K562 (cell line): ENCODE measurements at regions not wholly inside any gene's neighbourhood (a gene's known extent, or its start where the extent isn't known, plus 50 kb on each side); places are given as distances from the start of the nearest gene placed in this dataset.

Experiments
- ATAC-seq: fragments of 200-7000 bp; cut with Tn5 transposase; 3 replicates; pipeline ENCODE4 v1.9.1; 2020; ENCODE audit warnings: moderate library complexity
- BruUV-seq: library from RNA; stranded (reverse); fragments of 400-500 nt; replicated peaks from 2 replicates; lab custom pipeline; 2021; lab: Mats Ljungman, UMichigan
- CTCF ChIA-PET: fragments of 300-600 bp; formaldehyde crosslinking; extraction: SDS; loops from one replicate; lab custom pipeline; 2021; ENCODE audit warnings: low intra/inter-chr PET ratio; lab: Yijun Ruan, JAX
- POLR2A ChIA-PET: fragments of 300-600, 350-650 bp; sonication (Branson Sonifier 250); formaldehyde crosslinking; extraction: SDS; loops from one replicate; lab custom pipeline; 2021; ENCODE audit warnings: antibody characterized with exemption, inconsistent platforms; lab: Yijun Ruan, JAX
- DNase-seq, 4 experiments: peaks; one replicate each; pipeline versions ENCODE4 v3.0.0 to v3.0.0-alpha.2; 2011 to 2018; ENCODE audit warnings: low spot score in 3 of 4, mixed read lengths in 3 of 4; ENCODE audit errors: extremely low read depth in 1 of 4
- FAIRE-seq: peaks from 2 replicates; lab custom pipeline; 2011; peaks lifted over from hg19 to GRCh38; lab: Jason Lieb, UNC
- H2AFZ ChIP-seq: 2 replicates; pipeline ENCODE4 v1.6.0; 2011; ENCODE audit warnings: low read depth, low read length, control low read depth, inconsistent platforms
- H3K27ac ChIP-seq: fragments of 200-600 bp; 3 replicates; pipeline ENCODE4 v1.8.0; 2011; ENCODE audit warnings: low read depth, mild to moderate bottlenecking, control low read depth, inconsistent platforms, low read length, moderate library complexity, mixed read lengths; ENCODE audit errors: extremely low read depth
- H3K27me3 ChIP-seq, 2 experiments: fragments of 300-600 bp in 1 of 2; 2 replicates in 1 of 2; 3 replicates in 1 of 2; pipeline versions ENCODE4 v1.6.0 to v1.8.0; 2011; ENCODE audit warnings: inconsistent platforms in 2 of 2, low read length in 2 of 2, mild to moderate bottlenecking in 1 of 2, mixed read lengths in 1 of 2, moderate library complexity in 1 of 2; ENCODE audit not compliant: control insufficient read depth in 2 of 2, insufficient read depth in 2 of 2
- H3K36me3 ChIP-seq: fragments of 300-600 bp; 3 replicates; pipeline ENCODE4 v1.8.0; 2011; ENCODE audit warnings: mild to moderate bottlenecking, low read length, inconsistent platforms; ENCODE audit not compliant: control insufficient read depth, insufficient read depth
- H3K4me1 ChIP-seq, 2 experiments: fragments of 200-600 bp in 1 of 2; replicated peaks in 1 of 2; 2 replicates in 1 of 2; 3 replicates in 1 of 2; pipeline versions ENCODE4 v1.5.1 to v1.8.0; 2011; ENCODE audit warnings: inconsistent platforms in 2 of 2, low read length in 2 of 2, mild to moderate bottlenecking in 1 of 2, mixed read lengths in 1 of 2, moderate library complexity in 1 of 2; ENCODE audit not compliant: control insufficient read depth in 2 of 2, insufficient read depth in 2 of 2
- H3K4me2 ChIP-seq: 2 replicates; pipeline ENCODE4 v1.6.1; 2011; ENCODE audit warnings: low read length, control low read depth, inconsistent platforms, mixed read lengths; ENCODE audit not compliant: insufficient read depth
- H3K4me3 ChIP-seq: fragments of 200-600 bp; sonication (generic), shearing (Covaris generic); 2 replicates; pipeline ENCODE4 v1.5.1; 2016; ENCODE audit warnings: control low read depth, inconsistent platforms
- H3K79me2 ChIP-seq: fragments of 200-600 bp; 3 replicates; pipeline ENCODE4 v1.8.0; 2011; ENCODE audit warnings: low read length, inconsistent platforms; ENCODE audit not compliant: control insufficient read depth, insufficient read depth
- H3K9ac ChIP-seq, 2 experiments: 2 replicates each; pipeline versions ENCODE4 v1.6.0 to v1.6.1; 2011; ENCODE audit warnings: low read depth in 2 of 2, low read length in 2 of 2, control low read depth in 1 of 2, inconsistent platforms in 1 of 2, mild to moderate bottlenecking in 1 of 2, mixed read lengths in 1 of 2; ENCODE audit not compliant: insufficient read depth in 1 of 2
- H3K9me1 ChIP-seq: one replicate; pipeline ENCODE4 v1.6.0; 2011; ENCODE audit warnings: inconsistent platforms, mild to moderate bottlenecking, low read length, moderate library complexity; ENCODE audit not compliant: control insufficient read depth, insufficient read depth
- H3K9me3 ChIP-seq: replicated peaks from 2 replicates; pipeline ENCODE4 v1.5.1; 2011; ENCODE audit warnings: low read depth, low read length, inconsistent platforms; ENCODE audit not compliant: control insufficient read depth, insufficient read depth
- H4K20me1 ChIP-seq: replicated peaks from 2 replicates; pipeline ENCODE4 v1.6.1; 2011; ENCODE audit warnings: low read length, inconsistent platforms, mixed read lengths; ENCODE audit not compliant: control insufficient read depth, insufficient read depth
- ATF6 ChIP-seq: sonication (generic); formaldehyde crosslinking; IDR thresholded peaks from 2 replicates; pipeline ENCODE4 v1.4.0; 2020; ENCODE audit warnings: mild to moderate bottlenecking, missing genetic modification reagents
- CSDE1 ChIP-seq, 2 experiments: fragments of 450-650 bp; IDR thresholded peaks; 2 replicates each; pipeline ENCODE4 v1.6.1; 2016; ENCODE audit warnings: mild to moderate bottlenecking in 1 of 2
- MAFK ChIP-seq: IDR thresholded peaks from 2 replicates; pipeline ENCODE4 v1.6.1; 2011; ENCODE audit warnings: low read length, improper control_type of control experiment
- MNT ChIP-seq, 2 experiments: fragments of 450-650 bp; conservative IDR thresholded peaks; 2 replicates each; pipeline ENCODE4 v1.6.1; 2017; ENCODE audit warnings: mild to moderate bottlenecking in 2 of 2, moderate library complexity in 2 of 2
- MYBL2 ChIP-seq, 2 experiments: fragments of 450-650 bp in 1 of 2; sonication (generic) in 1 of 2; formaldehyde crosslinking in 1 of 2; IDR thresholded peaks; 2 replicates each; pipeline versions ENCODE4 v1.6.1 to v1.8.1; 2017 to 2022; ENCODE audit warnings: borderline replicate concordance in 1 of 2, inconsistent platforms in 1 of 2, low read depth in 1 of 2, mild to moderate bottlenecking in 1 of 2, missing genetic modification reagents in 1 of 2, moderate library complexity in 1 of 2
- TARDBP ChIP-seq: fragments of 450-650 bp; IDR thresholded peaks from 2 replicates; pipeline ENCODE4 v1.6.1; 2016
- TSC22D4 ChIP-seq: fragments of 450-650 bp; IDR thresholded peaks from 2 replicates; pipeline ENCODE4 v1.6.1; 2016; ENCODE audit warnings: missing genetic modification characterization, missing biosample characterization, control low read depth
- ZNF12 ChIP-seq: sonication (generic); formaldehyde crosslinking; IDR thresholded peaks from 2 replicates; pipeline ENCODE4 v1.4.0; 2020; ENCODE audit warnings: mild to moderate bottlenecking, missing genetic modification reagents
- in situ Hi-C: fragments of 300-500 bp; cut with MboI; formaldehyde crosslinking; loops from 4 replicates; pipeline ENCODE4 v1.15.0; 2018; ENCODE audit warnings: inconsistent platforms, mixed read lengths
- intact Hi-C: fragments of 100-400 bp; cut with micrococcal nuclease; formaldehyde crosslinking; loops from 2 replicates; pipeline ENCODE4 v1.14.2; 2022
- TF ChIP-seq, protein P1 (sequence below): fragments of 250-450 bp; sonication (Bioruptor Pico); IDR thresholded peaks from 2 replicates; pipeline ENCODE4 v1.8.0; 2021; ENCODE audit warnings: mild to moderate bottlenecking, moderate library complexity

DNA sequence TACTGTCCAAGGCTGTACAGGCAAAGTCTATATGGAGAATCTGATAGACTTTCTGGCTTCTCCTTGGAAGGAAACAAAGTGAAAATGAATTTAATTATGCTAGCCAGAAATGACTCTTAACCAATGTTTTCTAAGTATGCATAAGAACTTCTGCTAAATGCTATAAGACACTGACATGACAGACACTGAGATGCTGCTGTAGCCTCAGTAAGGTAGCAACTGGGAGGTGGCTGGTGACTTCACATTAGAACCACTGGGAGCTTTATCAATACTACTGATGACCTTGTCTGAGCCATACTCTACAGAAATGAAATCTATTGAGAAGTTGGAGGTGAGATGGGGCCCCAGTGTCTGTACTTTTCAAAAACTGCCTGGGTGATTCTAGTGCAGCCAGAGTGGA is 188.6 kb downstream of the ZNF365 start:
- Histone ChIP-seq H2AFZ (no peak overlapping the region), H3K27me3 (no peaks in the 10 kb centered on the region), H4K20me1 (no peaks in the 10 kb centered on the region), H3K36me3 (no peaks in the 10 kb centered on the region), H3K9me1 (no peaks in the 10 kb centered on the region), H3K79me2 (no peaks in the 10 kb centered on the region), H3K4me1 (no peaks in the 10 kb centered on the region), H3K4me2 (no peak overlapping the region), H3K4me3 (no peak overlapping the region), H3K27ac (no peak overlapping the region), H3K9me3 (no peaks in the 10 kb centered on the region), H3K9ac (no peak overlapping the region)
- no peak for ATAC-seq
- no TSS peak for BruUV-seq
- intact Hi-C loops, result no loop called here
- no peak for FAIRE-seq
- DNase-seq, result no peak
- TF ChIP-seq MAFK (no peak), ZNF12 (CRISPR knock-in tag) (no peak), TARDBP (no peak), ATF6 (CRISPR knock-in tag) (no peak), MNT (conservative IDR thresholded peaks at IDR 0.05) (no peak), CSDE1 (IDR thresholded peaks at IDR 0.05) (no peak), MYBL2 (IDR thresholded peaks at IDR 0.05; ENCODE audit: low read depth) (no peak), MYBL2 (CRISPR knock-in tag; IDR thresholded peaks at IDR 0.05; ENCODE audit: borderline replicate concordance) (no peak), TSC22D4 (tag) (no peak)
- TF ChIP-seq, protein P1, sequence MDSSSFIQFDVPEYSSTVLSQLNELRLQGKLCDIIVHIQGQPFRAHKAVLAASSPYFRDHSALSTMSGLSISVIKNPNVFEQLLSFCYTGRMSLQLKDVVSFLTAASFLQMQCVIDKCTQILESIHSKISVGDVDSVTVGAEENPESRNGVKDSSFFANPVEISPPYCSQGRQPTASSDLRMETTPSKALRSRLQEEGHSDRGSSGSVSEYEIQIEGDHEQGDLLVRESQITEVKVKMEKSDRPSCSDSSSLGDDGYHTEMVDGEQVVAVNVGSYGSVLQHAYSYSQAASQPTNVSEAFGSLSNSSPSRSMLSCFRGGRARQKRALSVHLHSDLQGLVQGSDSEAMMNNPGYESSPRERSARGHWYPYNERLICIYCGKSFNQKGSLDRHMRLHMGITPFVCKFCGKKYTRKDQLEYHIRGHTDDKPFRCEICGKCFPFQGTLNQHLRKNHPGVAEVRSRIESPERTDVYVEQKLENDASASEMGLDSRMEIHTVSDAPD (CRISPR knock-in tag), result no peak
- in situ Hi-C loops, result no loop called here
- CTCF ChIA-PET, result no interaction called here
- POLR2A ChIA-PET, result no interaction called here
